GM12891 (cell line): ENCODE measurements at regions not wholly inside any gene's neighbourhood (a gene's known extent, or its start where the extent isn't known, plus 50 kb on each side); places are given as distances from the start of the nearest gene placed in this dataset.

ENCODE experiments used
- POLR2A ChIP-seq: IDR thresholded peaks from 2 replicates; pipeline ENCODE4 v1.6.1; 2011; ENCODE audit warnings: low read depth, low read length, control low read depth
- POLR2AphosphoS5 ChIP-seq: IDR thresholded peaks from 2 replicates; pipeline ENCODE4 v1.6.1; 2011; ENCODE audit warnings: low read depth, low read length, control low read depth

DNA sequence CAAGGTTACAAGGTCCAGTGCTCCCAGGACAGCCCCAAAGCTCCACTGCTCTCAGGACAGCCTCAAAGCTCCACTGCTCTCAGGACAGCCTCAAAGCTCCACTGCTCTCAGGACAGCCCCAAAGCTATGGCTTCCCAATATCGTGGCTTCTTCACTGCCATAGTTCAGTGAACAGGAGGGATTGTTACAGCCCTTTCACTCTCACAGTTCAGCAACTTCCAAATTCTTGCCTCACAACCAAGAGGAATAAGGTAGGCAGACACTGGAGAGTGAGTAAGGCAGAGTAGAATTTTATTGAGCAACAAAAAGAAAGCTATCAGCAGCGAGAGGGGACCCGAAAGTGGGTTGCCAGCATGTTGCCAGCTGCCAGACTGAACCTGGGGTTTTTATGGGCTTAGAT lies 277.6 kb downstream of the CDH10 start:
- TF ChIP-seq POLR2AphosphoS5: no peak
- no peak for TF ChIP-seq POLR2A
